HEK293 (cell line): ENCODE measurements at regions not wholly inside any gene's neighbourhood (a gene's known extent, or its start where the extent isn't known, plus 50 kb on each side); places are given as distances from the start of the nearest gene placed in this dataset.

ENCODE experiments used
- ATF2 ChIP-seq: fragments of 450-650 bp; formaldehyde crosslinking; IDR thresholded peaks from 2 replicates; pipeline ENCODE4 v1.5.1; 2016; ENCODE audit warnings: missing biosample characterization, missing genetic modification characterization, low read depth
- HIC1 ChIP-seq: fragments of 450-650 bp; formaldehyde crosslinking; IDR thresholded peaks from 2 replicates; pipeline ENCODE4 v1.5.1; 2016; ENCODE audit warnings: missing biosample characterization, missing genetic modification characterization
- IKZF3 ChIP-seq: fragments of 450-650 bp; IDR thresholded peaks from 2 replicates; pipeline ENCODE4 v1.5.0; 2018; ENCODE audit warnings: missing biosample characterization, mild to moderate bottlenecking, missing genetic modification characterization, moderate library complexity
- KLF10 ChIP-seq: fragments of 450-650 bp; IDR thresholded peaks from 2 replicates; pipeline ENCODE4 v1.5.1; 2018; ENCODE audit warnings: missing biosample characterization, mild to moderate bottlenecking, missing genetic modification characterization
- KLF8 ChIP-seq: fragments of 450-650 bp; formaldehyde crosslinking; IDR thresholded peaks from 2 replicates; pipeline ENCODE4 v1.5.1; 2016; ENCODE audit warnings: missing biosample characterization, missing genetic modification characterization
- KLF9 ChIP-seq: fragments of 450-650 bp; formaldehyde crosslinking; IDR thresholded peaks from 2 replicates; pipeline ENCODE4 v1.5.1; 2016; ENCODE audit warnings: missing biosample characterization, missing genetic modification characterization, low read depth
- MZF1 ChIP-seq: fragments of 450-650 bp; formaldehyde crosslinking; IDR thresholded peaks from 2 replicates; pipeline ENCODE4 v1.5.1; 2017; ENCODE audit warnings: missing biosample characterization, missing genetic modification characterization, borderline replicate concordance
- PRDM4 ChIP-seq: fragments of 450-650 bp; formaldehyde crosslinking; IDR thresholded peaks from 2 replicates; pipeline ENCODE4 v1.5.1; 2017; ENCODE audit warnings: missing biosample characterization, missing genetic modification characterization
- PRDM6 ChIP-seq: fragments of 450-650 bp; formaldehyde crosslinking; IDR thresholded peaks from 2 replicates; pipeline ENCODE4 v1.5.1; 2017; ENCODE audit warnings: missing biosample characterization, missing genetic modification characterization
- SETDB1 ChIP-seq: IDR thresholded peaks from one replicate; pipeline ENCODE4 v1.6.1; 2017; ENCODE audit warnings: mild to moderate bottlenecking, low read length, moderate library complexity, mixed read lengths; ENCODE audit not compliant: insufficient read length
- SP7 ChIP-seq: fragments of 450-650 bp; formaldehyde crosslinking; IDR thresholded peaks from 2 replicates; pipeline ENCODE4 v1.5.1; 2016; ENCODE audit warnings: missing biosample characterization, missing genetic modification characterization
- TCF7L2 ChIP-seq: IDR thresholded peaks from 2 replicates; pipeline ENCODE4 v1.6.1; 2011; ENCODE audit warnings: low read depth, mild to moderate bottlenecking, inconsistent platforms, low read length, moderate library complexity, borderline replicate concordance
- WT1 ChIP-seq: fragments of 450-650 bp; formaldehyde crosslinking; IDR thresholded peaks from 2 replicates; pipeline ENCODE4 v1.5.1; 2016; ENCODE audit warnings: missing biosample characterization, missing genetic modification characterization
- ZBTB20 ChIP-seq: fragments of 450-650 bp; formaldehyde crosslinking; IDR thresholded peaks from 2 replicates; pipeline ENCODE4 v1.5.1; 2016; ENCODE audit warnings: missing biosample characterization, missing genetic modification characterization
- ZNF138 ChIP-seq: fragments of 450-650 bp; formaldehyde crosslinking; IDR thresholded peaks from 2 replicates; pipeline ENCODE4 v1.5.1; 2016; ENCODE audit warnings: missing biosample characterization, missing genetic modification characterization, borderline replicate concordance
- ZNF18 ChIP-seq: fragments of 450-650 bp; formaldehyde crosslinking; IDR thresholded peaks from 2 replicates; pipeline ENCODE4 v1.5.1; 2016; ENCODE audit warnings: missing biosample characterization, missing genetic modification characterization
- ZNF184 ChIP-seq: fragments of 450-650 bp; IDR thresholded peaks from 2 replicates; pipeline ENCODE4 v1.5.1; 2018; ENCODE audit warnings: missing biosample characterization, mild to moderate bottlenecking, missing genetic modification characterization
- ZNF2 ChIP-seq: fragments of 450-650 bp; formaldehyde crosslinking; IDR thresholded peaks from 2 replicates; pipeline ENCODE4 v1.5.1; 2016; ENCODE audit warnings: missing biosample characterization, missing genetic modification characterization
- ZNF248 ChIP-seq: fragments of 450-650 bp; formaldehyde crosslinking; IDR thresholded peaks from 2 replicates; pipeline ENCODE4 v1.5.1; 2017; ENCODE audit warnings: missing biosample characterization, missing genetic modification characterization
- ZNF302 ChIP-seq: fragments of 450-650 bp; formaldehyde crosslinking; IDR thresholded peaks from 2 replicates; pipeline ENCODE4 v1.5.1; 2016; ENCODE audit warnings: missing biosample characterization, missing genetic modification characterization, low read depth
- ZNF362 ChIP-seq: fragments of 450-650 bp; formaldehyde crosslinking; IDR thresholded peaks from 2 replicates; pipeline ENCODE4 v1.5.1; 2016; ENCODE audit warnings: missing biosample characterization, missing genetic modification characterization
- ZNF366 ChIP-seq: fragments of 450-650 bp; formaldehyde crosslinking; conservative IDR thresholded peaks from 2 replicates; pipeline ENCODE4 v1.5.1; 2016; ENCODE audit warnings: missing biosample characterization, missing genetic modification characterization
- ZNF398 ChIP-seq: fragments of 450-650 bp; formaldehyde crosslinking; IDR thresholded peaks from 2 replicates; pipeline ENCODE4 v1.5.1; 2017; ENCODE audit warnings: missing biosample characterization, missing genetic modification characterization
- ZNF776 ChIP-seq: fragments of 450-650 bp; formaldehyde crosslinking; IDR thresholded peaks from 2 replicates; pipeline ENCODE4 v1.5.0; 2017; ENCODE audit warnings: missing biosample characterization, missing genetic modification characterization, borderline replicate concordance
- ZNF843 ChIP-seq: fragments of 450-650 bp; formaldehyde crosslinking; IDR thresholded peaks from 2 replicates; pipeline ENCODE4 v1.5.1; 2016; ENCODE audit warnings: missing biosample characterization, missing genetic modification characterization
- ZXDB ChIP-seq: fragments of 450-650 bp; formaldehyde crosslinking; IDR thresholded peaks from 2 replicates; pipeline ENCODE4 v1.5.1; 2016; ENCODE audit warnings: missing biosample characterization, missing genetic modification characterization

GRCh38 chr7:41247143-41247865, 455.6 kb downstream of the INHBA start (continued):
- 0 out of 2 replicates have a peak, but pooled peaks have one; percentile 29 for TF ChIP-seq ZNF398 (tag by site-specific recombination)
- TF ChIP-seq ZNF362 (tag by site-specific recombination): peak; percentile 92
- TF ChIP-seq ZNF2 (tag by site-specific recombination): peak; percentile 58
- TF ChIP-seq MZF1: no peak
- TF ChIP-seq PRDM4 (tag by site-specific recombination): peak; percentile 79
- peak; percentile 75 for TF ChIP-seq KLF8 (tag by site-specific recombination)
- peak; percentile 86 for TF ChIP-seq HIC1
- peak; percentile 64 for TF ChIP-seq IKZF3 (tag by site-specific recombination)
- TF ChIP-seq SETDB1: peak; percentile 21
- TF ChIP-seq SP7 (tag by site-specific recombination): peak; percentile 80
- 0 out of 2 replicates have a peak, but pooled peaks have one; percentile 19 for TF ChIP-seq ZNF184 (tag by site-specific recombination)
- 0 out of 2 replicates have a peak, but pooled peaks have one; percentile 3 for TF ChIP-seq ATF2
- TF ChIP-seq ZNF843 (tag by site-specific recombination): peak; percentile 92
- peak; percentile 55; the same call in 1 of the 2 replicates for TF ChIP-seq TCF7L2
- 0 out of 2 replicates have a peak, but pooled peaks have one; percentile 43 for TF ChIP-seq ZNF18
- peak; percentile 68; the same call in 1 of the 2 replicates for TF ChIP-seq WT1 (tag by site-specific recombination)
- TF ChIP-seq KLF9 (tag by site-specific recombination): peak; percentile 27; the same call in 1 of the 2 replicates
- TF ChIP-seq PRDM6: peak; percentile 93
- peak; percentile 83 for TF ChIP-seq ZNF366 (tag by site-specific recombination)
- TF ChIP-seq ZNF138 (tag by site-specific recombination): no peak
- TF ChIP-seq ZNF248 (tag by site-specific recombination): no peak
- no peak for TF ChIP-seq ZNF302
- TF ChIP-seq ZNF776 (tag by site-specific recombination): no peak
- TF ChIP-seq ZBTB20 (tag by site-specific recombination): no peak
- peak; percentile 41; the same call in 1 of the 2 replicates for TF ChIP-seq KLF10 (tag by site-specific recombination)
- peak; percentile 75 for TF ChIP-seq ZXDB (tag by site-specific recombination)
